ENCODE measurements at regions not wholly inside any gene's neighbourhood (a gene's known extent, or its start where the extent isn't known, plus 50 kb on each side); places are given as distances from the start of the nearest gene placed in this dataset.
"Not testable (repeated sequence)": the region's sequence is repeated elsewhere in the genome, so short reads cannot be mapped to it uniquely, and the experiment has no call there.

- TF ChIP-seq CTCF (IDR thresholded peaks at IDR 0.05; ENCODE audit: low read length); EZH2 (IDR thresholded peaks at IDR 0.05; ENCODE audit: borderline replicate concordance, low read length): not testable (repeated sequence)
These were observed 872.5 kb upstream of the ARRDC3 start for GRCh38 chr5:92255605-92256004.

Measured in OCI-LY1 (cell line).